RWPE2 (cell line): ENCODE measurements at regions not wholly inside any gene's neighbourhood (a gene's known extent, or its start where the extent isn't known, plus 50 kb on each side); places are given as distances from the start of the nearest gene placed in this dataset.

Experiments used
- ATAC-seq: fragments of 200-7000 bp; cut with Tn5 transposase; 3 replicates; pipeline ENCODE4 v1.9.1; 2021; ENCODE audit warnings: low read depth
- DNase-seq: peaks from one replicate; pipeline ENCODE4 v3.0.0-alpha.2; 2020; ENCODE audit warnings: low spot score
- H3K27ac ChIP-seq: fragments of 450-650 bp; 2 replicates; pipeline ENCODE4 v1.5.1; 2017; ENCODE audit warnings: mild to moderate bottlenecking; ENCODE audit not compliant: poor library complexity, severe bottlenecking
- H3K27me3 ChIP-seq: fragments of 250-450 bp; sonication (Bioruptor Pico); 2 replicates; pipeline ENCODE4 v1.5.1; 2021; ENCODE audit warnings: mild to moderate bottlenecking, moderate library complexity; ENCODE audit not compliant: insufficient read depth, poor library complexity, severe bottlenecking
- H3K36me3 ChIP-seq: fragments of 250-450 bp; sonication (Bioruptor Pico); 2 replicates; pipeline ENCODE4 v1.5.1; 2020; ENCODE audit warnings: low read depth, mild to moderate bottlenecking, moderate library complexity
- H3K4me1 ChIP-seq: fragments of 250-450 bp; sonication (Bioruptor Pico); 2 replicates; pipeline ENCODE4 v1.5.1; 2021; ENCODE audit warnings: mild to moderate bottlenecking, moderate library complexity; ENCODE audit not compliant: insufficient read depth, poor library complexity, severe bottlenecking
- H3K4me3 ChIP-seq: fragments of 250-450 bp; sonication (Bioruptor Pico); 2 replicates; pipeline ENCODE4 v1.5.1; 2021; ENCODE audit warnings: mild to moderate bottlenecking, moderate library complexity; ENCODE audit not compliant: severe bottlenecking
- H3K9me3 ChIP-seq: fragments of 250-450 bp; sonication (Bioruptor Pico); 2 replicates; pipeline ENCODE4 v1.5.1; 2021; ENCODE audit warnings: mild to moderate bottlenecking, moderate library complexity; ENCODE audit not compliant: severe bottlenecking
- TF ChIP-seq, protein P1 (sequence below): fragments of 450-650 bp; IDR thresholded peaks from one replicate; pipeline ENCODE4 v1.5.1; 2017; ENCODE audit warnings: mild to moderate bottlenecking, moderate library complexity; ENCODE audit not compliant: poor library complexity, severe bottlenecking

DNA sequence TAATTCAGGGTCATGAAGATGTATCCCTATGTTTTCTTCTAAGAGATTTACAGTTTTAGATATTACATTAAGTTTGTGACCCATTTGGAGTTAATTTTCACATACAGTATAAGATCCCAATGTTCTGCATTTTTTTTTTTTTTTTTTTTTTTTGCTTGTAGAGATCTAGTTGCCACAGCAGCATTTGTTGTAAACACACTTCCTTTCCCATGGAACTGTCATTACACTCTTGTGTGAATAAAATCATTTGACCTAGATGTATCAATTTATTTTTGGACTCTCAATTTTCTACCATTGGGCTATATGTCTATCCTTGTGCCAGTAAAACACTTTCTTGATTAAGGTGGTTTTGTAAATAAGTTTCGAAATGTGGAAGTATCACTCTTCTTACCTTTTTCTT, 1107.2 kb downstream of the TECRL start:
- TF ChIP-seq, protein P1, sequence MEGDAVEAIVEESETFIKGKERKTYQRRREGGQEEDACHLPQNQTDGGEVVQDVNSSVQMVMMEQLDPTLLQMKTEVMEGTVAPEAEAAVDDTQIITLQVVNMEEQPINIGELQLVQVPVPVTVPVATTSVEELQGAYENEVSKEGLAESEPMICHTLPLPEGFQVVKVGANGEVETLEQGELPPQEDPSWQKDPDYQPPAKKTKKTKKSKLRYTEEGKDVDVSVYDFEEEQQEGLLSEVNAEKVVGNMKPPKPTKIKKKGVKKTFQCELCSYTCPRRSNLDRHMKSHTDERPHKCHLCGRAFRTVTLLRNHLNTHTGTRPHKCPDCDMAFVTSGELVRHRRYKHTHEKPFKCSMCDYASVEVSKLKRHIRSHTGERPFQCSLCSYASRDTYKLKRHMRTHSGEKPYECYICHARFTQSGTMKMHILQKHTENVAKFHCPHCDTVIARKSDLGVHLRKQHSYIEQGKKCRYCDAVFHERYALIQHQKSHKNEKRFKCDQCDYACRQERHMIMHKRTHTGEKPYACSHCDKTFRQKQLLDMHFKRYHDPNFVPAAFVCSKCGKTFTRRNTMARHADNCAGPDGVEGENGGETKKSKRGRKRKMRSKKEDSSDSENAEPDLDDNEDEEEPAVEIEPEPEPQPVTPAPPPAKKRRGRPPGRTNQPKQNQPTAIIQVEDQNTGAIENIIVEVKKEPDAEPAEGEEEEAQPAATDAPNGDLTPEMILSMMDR: no peak
- Histone ChIP-seq H3K36me3 (no peaks in the 10 kb centered on the region), H3K27me3 (no peaks in the 10 kb centered on the region), H3K4me1 (no peaks in the 10 kb centered on the region), H3K4me3 (no peak overlapping the region), H3K9me3 (no peaks in the 10 kb centered on the region), H3K27ac (no peak overlapping the region)
- ATAC-seq (no peak), DNase-seq (no peak)

DNA sequence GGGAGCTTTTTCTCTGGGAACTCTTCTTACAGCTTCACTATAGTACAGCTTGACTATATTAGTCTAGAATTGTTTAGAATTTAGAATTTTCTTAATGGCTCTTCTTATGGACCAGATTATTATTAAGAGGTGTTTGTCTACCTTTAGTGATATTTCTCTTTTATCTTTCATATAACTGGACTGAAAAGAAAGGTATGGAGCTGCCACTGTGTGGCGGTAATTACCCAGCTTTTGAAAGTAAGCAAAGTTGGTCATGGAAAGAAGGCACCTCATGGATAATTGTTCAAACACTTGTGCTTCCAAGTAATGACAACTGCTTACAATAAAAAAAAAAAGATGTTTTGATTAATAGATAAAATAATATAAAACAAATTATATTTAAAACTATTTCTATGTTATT, 1112.5 kb downstream of the TECRL start:
- DNase-seq: no peak
- Histone ChIP-seq H3K36me3 (no peaks in the 10 kb centered on the region), H3K9me3 (no peaks in the 10 kb centered on the region), H3K27ac (no peak overlapping the region), H3K27me3 (no peaks in the 10 kb centered on the region), H3K4me1 (no peaks in the 10 kb centered on the region), H3K4me3 (no peak overlapping the region)
- TF ChIP-seq, protein P1: peak; percentile 51
- ATAC-seq: no peak

DNA sequence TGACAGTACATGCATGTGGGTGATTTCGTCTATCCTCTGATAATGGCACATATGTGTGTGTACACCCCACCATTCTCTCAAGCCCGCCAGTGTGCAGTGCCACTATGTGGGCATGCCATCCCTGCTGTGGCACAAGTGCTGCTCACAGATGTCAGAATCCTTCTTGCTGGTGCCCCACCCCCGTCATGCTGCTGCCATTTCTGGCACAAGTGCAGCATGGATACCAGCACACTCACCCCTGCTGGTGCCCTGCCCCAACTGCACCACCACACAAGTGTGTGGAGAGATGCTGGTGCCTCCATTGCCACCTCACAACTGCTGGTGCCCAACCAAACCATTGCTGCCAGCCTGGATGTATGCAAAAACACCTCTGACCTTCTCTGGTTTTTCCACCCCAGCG, 1133.8 kb downstream of the TECRL start:
- H3K27ac ChIP-seq: no peak overlapping the region
- TF ChIP-seq, protein P1: no peak
- H3K4me1 ChIP-seq: no peaks in the 10 kb centered on the region
- ATAC-seq (no peak), DNase-seq (peak; percentile 11)
- H3K36me3 ChIP-seq: no peaks in the 10 kb centered on the region
- no peaks in the 10 kb centered on the region for H3K27me3 ChIP-seq
- H3K4me3 ChIP-seq: no peak overlapping the region
- H3K9me3 ChIP-seq: no peaks in the 10 kb centered on the region

DNA sequence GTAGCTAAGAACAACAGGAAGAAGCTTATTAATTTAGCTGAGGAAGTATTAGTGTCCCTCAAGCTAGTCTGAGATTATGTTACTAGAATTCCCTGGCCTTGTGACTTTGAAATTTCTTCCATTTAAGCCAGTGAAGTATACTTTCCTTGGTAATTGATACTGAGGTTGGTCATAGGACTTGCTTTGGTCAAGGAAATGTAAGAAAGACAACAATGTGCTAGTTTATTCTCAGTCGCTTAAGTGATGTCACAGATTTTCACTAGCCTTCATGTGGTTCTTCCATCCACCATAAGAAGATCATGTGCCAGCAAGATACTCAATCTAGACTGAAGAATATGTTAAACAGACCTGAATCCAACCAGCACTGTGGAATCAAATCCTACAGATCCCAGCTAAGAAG, 1140.1 kb downstream of the TECRL start:
- H3K27ac ChIP-seq: no peak overlapping the region
- TF ChIP-seq, protein P1: no peak
- DNase-seq: no peak
- no peaks in the 10 kb centered on the region for H3K9me3 ChIP-seq
- H3K4me3 ChIP-seq: no peak overlapping the region
- H3K4me1 ChIP-seq: no peaks in the 10 kb centered on the region
- no peaks in the 10 kb centered on the region for H3K27me3 ChIP-seq
- ATAC-seq: no peak
- no peaks in the 10 kb centered on the region for H3K36me3 ChIP-seq

DNA sequence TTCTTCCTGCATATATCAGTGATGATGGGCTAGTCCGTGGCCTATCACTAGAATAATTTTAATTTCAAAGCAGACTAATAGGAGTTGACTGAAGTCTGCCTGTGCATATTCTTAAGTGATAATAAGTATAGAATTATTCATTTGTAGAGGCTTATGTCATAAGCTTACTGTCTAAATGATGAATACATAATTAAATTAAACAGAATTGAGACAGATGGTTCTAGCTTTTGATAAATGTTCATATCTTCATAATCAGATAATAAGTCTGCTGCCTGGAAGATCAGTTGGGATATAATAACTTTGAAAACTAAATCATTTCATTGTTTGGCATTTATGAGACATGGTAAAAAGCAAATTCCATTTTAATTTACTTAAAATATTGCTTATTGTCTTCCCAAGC, 1175.6 kb downstream of the TECRL start:
- Histone ChIP-seq H3K36me3 (no peaks in the 10 kb centered on the region), H3K4me3 (no peak overlapping the region), H3K27me3 (no peaks in the 10 kb centered on the region), H3K4me1 (no peaks in the 10 kb centered on the region), H3K27ac (no peak overlapping the region), H3K9me3 (no peaks in the 10 kb centered on the region)
- ATAC-seq (no peak), DNase-seq (no peak)
- TF ChIP-seq, protein P1: no peak
